GM12864 (cell line): ENCODE measurements at regions not wholly inside any gene's neighbourhood (a gene's known extent, or its start where the extent isn't known, plus 50 kb on each side); places are given as distances from the start of the nearest gene placed in this dataset.

Source experiments
- DNase-seq: peaks from one replicate; pipeline ENCODE4 v3.0.0-alpha.2; 2011; ENCODE audit warnings: low read depth
- H3K4me3 ChIP-seq: 2 replicates; pipeline ENCODE4 v1.5.1; 2011; ENCODE audit warnings: mild to moderate bottlenecking, low read depth, low read length, control low read depth
- TF ChIP-seq, protein P1 (sequence below): IDR thresholded peaks from 2 replicates; pipeline ENCODE4 v1.5.1; 2011; ENCODE audit warnings: low read depth, mild to moderate bottlenecking, moderate library complexity, low read length, control low read depth, inconsistent platforms; ENCODE audit errors: missing control alignments

DNA sequence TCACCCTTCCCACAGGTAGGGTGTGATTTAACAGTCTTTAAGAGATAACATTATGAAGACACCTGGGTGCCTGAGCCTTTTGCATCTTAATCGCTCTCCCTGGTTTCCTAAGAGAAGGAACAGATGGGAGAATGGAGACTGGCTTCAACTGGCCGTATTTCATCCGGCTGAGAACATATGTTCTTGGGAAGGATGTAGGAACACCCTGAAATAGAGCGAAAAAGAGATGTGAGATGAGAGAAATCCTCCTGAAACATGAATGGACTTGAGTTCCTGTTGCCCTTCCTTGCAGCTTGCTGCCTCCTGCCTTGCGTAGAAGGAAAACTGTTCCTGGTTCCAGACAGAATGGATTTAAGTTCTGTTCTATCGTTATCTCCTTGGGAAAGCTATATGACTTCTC is 385.4 kb upstream of the RBFOX1 start:
- TF ChIP-seq, protein P1, sequence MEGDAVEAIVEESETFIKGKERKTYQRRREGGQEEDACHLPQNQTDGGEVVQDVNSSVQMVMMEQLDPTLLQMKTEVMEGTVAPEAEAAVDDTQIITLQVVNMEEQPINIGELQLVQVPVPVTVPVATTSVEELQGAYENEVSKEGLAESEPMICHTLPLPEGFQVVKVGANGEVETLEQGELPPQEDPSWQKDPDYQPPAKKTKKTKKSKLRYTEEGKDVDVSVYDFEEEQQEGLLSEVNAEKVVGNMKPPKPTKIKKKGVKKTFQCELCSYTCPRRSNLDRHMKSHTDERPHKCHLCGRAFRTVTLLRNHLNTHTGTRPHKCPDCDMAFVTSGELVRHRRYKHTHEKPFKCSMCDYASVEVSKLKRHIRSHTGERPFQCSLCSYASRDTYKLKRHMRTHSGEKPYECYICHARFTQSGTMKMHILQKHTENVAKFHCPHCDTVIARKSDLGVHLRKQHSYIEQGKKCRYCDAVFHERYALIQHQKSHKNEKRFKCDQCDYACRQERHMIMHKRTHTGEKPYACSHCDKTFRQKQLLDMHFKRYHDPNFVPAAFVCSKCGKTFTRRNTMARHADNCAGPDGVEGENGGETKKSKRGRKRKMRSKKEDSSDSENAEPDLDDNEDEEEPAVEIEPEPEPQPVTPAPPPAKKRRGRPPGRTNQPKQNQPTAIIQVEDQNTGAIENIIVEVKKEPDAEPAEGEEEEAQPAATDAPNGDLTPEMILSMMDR: no peak
- no peak for DNase-seq
- no peak overlapping the region for H3K4me3 ChIP-seq

DNA sequence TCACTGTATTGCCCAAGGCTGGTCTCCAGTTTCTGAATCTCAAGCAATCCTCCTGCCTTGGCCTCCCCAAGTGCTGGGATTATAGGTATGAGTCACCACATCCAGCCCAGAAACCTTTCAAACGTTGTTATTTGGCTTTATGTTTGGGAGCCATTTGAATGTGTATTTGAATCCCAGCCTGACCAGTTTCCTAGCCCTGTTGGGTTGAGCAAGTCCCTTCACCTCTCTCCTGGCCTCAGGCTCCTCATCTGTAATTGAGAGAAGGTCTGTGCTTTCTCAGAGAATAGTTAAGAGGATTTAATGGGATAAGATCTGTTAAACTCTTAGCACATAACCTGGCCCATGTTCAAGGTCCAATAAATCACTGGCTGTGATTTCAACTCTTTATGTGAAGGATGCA is 385.8 kb upstream of the RBFOX1 start:
- H3K4me3 ChIP-seq: no peak overlapping the region
- TF ChIP-seq, protein P1: no peak
- no peak for DNase-seq

DNA sequence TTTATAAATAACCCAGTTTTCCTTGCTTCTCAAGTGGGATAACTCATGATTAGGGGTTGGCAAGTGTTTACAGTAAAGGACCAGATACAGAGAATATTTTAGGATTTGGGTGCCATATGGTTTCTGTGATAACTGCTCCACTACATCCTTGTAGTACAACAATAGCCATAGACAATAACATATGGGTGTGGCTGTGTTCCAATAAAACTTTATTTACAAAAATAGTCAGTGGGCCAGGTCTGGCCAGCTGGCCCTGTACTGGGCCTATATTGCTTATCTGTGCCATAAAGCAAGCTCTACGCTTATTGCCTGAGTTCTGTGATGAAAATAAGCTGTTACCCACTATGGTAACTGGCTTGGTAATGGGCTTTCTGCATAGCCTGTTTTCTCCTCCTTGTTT is 386.5 kb upstream of the RBFOX1 start:
- no peak overlapping the region for H3K4me3 ChIP-seq
- DNase-seq: no peak
- TF ChIP-seq, protein P1: no peak

DNA sequence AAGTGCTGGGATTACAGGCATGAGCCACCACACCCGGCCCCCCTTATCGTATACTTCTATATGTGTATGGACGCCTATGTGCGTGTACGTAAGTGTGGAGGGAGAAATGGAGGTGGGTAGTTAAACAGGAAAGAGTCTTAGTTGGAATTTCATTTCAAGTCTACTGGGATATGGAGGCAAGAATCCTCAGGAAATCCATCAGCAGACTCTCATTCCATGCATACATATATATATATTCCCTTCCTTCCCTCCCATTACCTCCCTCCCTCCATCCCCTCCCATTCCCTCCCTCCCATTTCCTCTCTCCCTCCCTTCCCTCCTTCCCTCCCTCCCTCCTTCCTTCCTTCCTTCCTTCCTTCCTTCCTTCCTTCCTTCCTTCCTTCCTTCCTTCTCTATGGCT is 391.7 kb upstream of the RBFOX1 start:
- no peak overlapping the region for H3K4me3 ChIP-seq
- DNase-seq: no peak
- TF ChIP-seq, protein P1: no peak

DNA sequence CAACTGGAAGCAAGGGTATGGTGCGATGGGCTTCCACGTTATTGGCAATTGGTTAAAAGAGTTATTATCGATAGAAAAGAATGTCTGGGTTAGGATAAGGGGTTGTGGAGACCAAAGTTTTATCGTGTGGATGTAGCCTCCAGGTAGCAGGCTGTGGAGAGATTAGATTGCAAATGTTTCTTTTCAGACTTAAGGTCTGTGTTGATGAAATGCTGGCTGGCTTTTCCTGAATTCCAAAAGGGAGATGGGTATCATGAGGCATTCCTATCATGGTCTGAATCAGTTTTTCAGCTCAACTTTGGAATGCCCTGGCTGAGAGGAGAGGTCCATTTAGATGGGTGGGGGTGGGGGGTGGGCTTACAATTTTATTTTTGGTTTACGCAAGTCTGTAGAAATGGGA is 395.0 kb upstream of the RBFOX1 start:
- TF ChIP-seq, protein P1: no peak
- no peak overlapping the region for H3K4me3 ChIP-seq
- no peak for DNase-seq

DNA sequence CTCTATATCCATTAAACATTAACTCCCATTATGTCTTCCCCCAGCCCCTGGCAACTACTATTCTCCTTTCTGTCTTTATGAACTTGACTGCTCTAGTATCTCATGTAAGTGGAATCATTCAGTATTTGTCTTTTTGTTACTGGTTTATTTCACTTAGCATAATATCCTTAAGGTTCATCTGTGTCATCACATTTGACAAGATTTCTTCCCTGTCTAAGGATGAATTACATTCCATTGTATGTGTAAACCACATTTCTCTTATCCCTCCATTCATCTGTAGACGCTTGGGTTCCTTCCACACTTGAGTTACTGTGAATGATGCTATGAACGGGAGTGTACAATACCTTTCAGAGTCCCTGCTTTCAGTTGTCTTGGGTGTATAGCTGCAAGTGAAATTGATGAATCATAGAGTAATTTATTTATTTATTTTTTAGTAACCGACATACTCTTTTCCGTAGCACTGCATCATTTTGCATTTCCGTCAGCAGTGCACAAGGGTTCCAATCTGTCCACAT is 399.7 kb upstream of the RBFOX1 start:
- DNase-seq: no peak
- TF ChIP-seq, protein P1: no peak
- H3K4me3 ChIP-seq: no peak overlapping the region

DNA sequence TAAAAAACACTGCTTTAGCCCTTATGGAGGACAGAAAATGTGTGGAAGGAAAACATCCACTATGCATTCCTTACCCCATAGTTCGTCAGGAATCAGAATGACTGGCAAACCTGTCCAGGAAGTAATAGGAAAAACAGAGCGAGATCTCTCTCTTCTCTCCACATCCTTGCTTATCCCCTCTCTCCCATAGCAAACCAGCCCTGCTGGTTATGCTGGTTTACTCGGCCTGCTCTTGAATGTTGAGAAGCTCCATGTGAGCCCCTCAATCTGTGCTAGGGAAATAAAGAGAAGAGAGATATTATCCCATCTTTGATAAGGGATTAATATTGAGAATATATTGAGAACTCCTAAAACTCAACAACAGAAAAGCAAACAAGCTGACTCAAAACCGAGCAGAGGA is 402.8 kb upstream of the RBFOX1 start:
- TF ChIP-seq, protein P1: no peak
- no peak overlapping the region for H3K4me3 ChIP-seq
- DNase-seq: no peak
